Mesothelial cell of epicardium (in vitro differentiated cells): ENCODE measurements at regions not wholly inside any gene's neighbourhood (a gene's known extent, or its start where the extent isn't known, plus 50 kb on each side); places are given as distances from the start of the nearest gene placed in this dataset.
A peak's percentile ranks its signal among the peaks of the same experiment; 100 is the strongest.

ENCODE experiments used
- DNase-seq, 2 experiments: peaks; one replicate each; pipeline ENCODE4 v3.0.0; 2021; ENCODE audit warnings: low spot score in 2 of 2; ENCODE audit not compliant: unreplicated experiment in 2 of 2
- H3K27ac Mint-ChIP-seq: 2 replicates; pipeline ENCODE4 v1.8.0; 2021; ENCODE audit warnings: mixed read lengths
- H3K27me3 Mint-ChIP-seq: 2 replicates; pipeline ENCODE4 v1.8.0; 2021; ENCODE audit warnings: low read depth, mixed read lengths
- H3K36me3 Mint-ChIP-seq: 2 replicates; pipeline ENCODE4 v1.8.0; 2021; ENCODE audit warnings: mixed read lengths
- H3K4me1 Mint-ChIP-seq: 2 replicates; pipeline ENCODE4 v1.8.0; 2021; ENCODE audit warnings: mixed read lengths
- H3K4me3 Mint-ChIP-seq: 2 replicates; pipeline ENCODE4 v1.8.0; 2021; ENCODE audit warnings: mild to moderate bottlenecking, moderate library complexity, mixed read lengths
- H3K9me3 Mint-ChIP-seq: 2 replicates; pipeline ENCODE4 v1.8.0; 2021; ENCODE audit warnings: mixed read lengths
- CTCF ChIP-seq: fragments of 200-600 bp; sonication (generic); IDR thresholded peaks from one replicate; pipeline ENCODE4 v1.5.0; 2021; ENCODE audit warnings: antibody characterized with exemption; ENCODE audit not compliant: unreplicated experiment

- Mint-ChIP-seq H3K27ac (no peak overlapping the region), H3K27me3 (no peaks in the 10 kb centered on the region), H3K4me1 (peaks cover 23% of the 10 kb centered on the region), H3K36me3 (no peaks in the 10 kb centered on the region), H3K9me3 (no peaks in the 10 kb centered on the region), H3K4me3 (no peak overlapping the region)
- no peak for DNase-seq
- no peak for TF ChIP-seq CTCF
These were observed 142.6 kb upstream of the THBS1 start for GRCh38 chr15:39438260-39438659.

GRCh38 chr15:39438799-39439592 lies 141.9 kb upstream of the THBS1 start:
- Mint-ChIP-seq H3K36me3 (no peaks in the 10 kb centered on the region), H3K27ac (peak overlapping the region; percentile 62)

GRCh38 chr15:39442898-39443297 lies 138.0 kb upstream of the THBS1 start:
- no peak for TF ChIP-seq CTCF
- DNase-seq = no peak
- no peak overlapping the region for H3K4me3 Mint-ChIP-seq
- H3K27ac Mint-ChIP-seq = no peak overlapping the region
- H3K36me3 Mint-ChIP-seq = no peaks in the 10 kb centered on the region
- H3K27me3 Mint-ChIP-seq = no peaks in the 10 kb centered on the region
- H3K9me3 Mint-ChIP-seq = no peaks in the 10 kb centered on the region
- H3K4me1 Mint-ChIP-seq = peaks cover 20% of the 10 kb centered on the region

More at GRCh38 chr15:39438799-39439592, 141.9 kb upstream of the THBS1 start:
- Mint-ChIP-seq H3K27me3 (no peaks in the 10 kb centered on the region), H3K4me1 (peaks cover 21% of the 10 kb centered on the region), H3K4me3 (no peak overlapping the region), H3K9me3 (no peaks in the 10 kb centered on the region)
- no peak for DNase-seq
- TF ChIP-seq CTCF = no peak

- H3K27me3 Mint-ChIP-seq = no peaks in the 10 kb centered on the region
- H3K4me1 Mint-ChIP-seq = peaks cover 15% of the 10 kb centered on the region
- H3K36me3 Mint-ChIP-seq = no peaks in the 10 kb centered on the region
- no peak overlapping the region for H3K4me3 Mint-ChIP-seq
- no peak for DNase-seq
- H3K9me3 Mint-ChIP-seq = no peaks in the 10 kb centered on the region
- no peak for TF ChIP-seq CTCF
- no peak overlapping the region for H3K27ac Mint-ChIP-seq
These were observed 137.1 kb upstream of the THBS1 start for GRCh38 chr15:39443659-39444219.

GRCh38 chr15:39444735-39445470 lies 136.0 kb upstream of the THBS1 start:
- no peak for TF ChIP-seq CTCF
- H3K27me3 Mint-ChIP-seq = no peaks in the 10 kb centered on the region
- DNase-seq = no peak
- peaks cover 8% of the 10 kb centered on the region for H3K4me1 Mint-ChIP-seq
- no peaks in the 10 kb centered on the region for H3K36me3 Mint-ChIP-seq
- no peaks in the 10 kb centered on the region for H3K9me3 Mint-ChIP-seq
- no peak overlapping the region for H3K4me3 Mint-ChIP-seq
- no peak overlapping the region for H3K27ac Mint-ChIP-seq
